ENCODE measurements at regions not wholly inside any gene's neighbourhood (a gene's known extent, or its start where the extent isn't known, plus 50 kb on each side); places are given as distances from the start of the nearest gene placed in this dataset.
A peak's percentile ranks its signal among the peaks of the same experiment; 100 is the strongest.

GRCh38 chrX:15055146-15055930, 182.1 kb downstream of the MOSPD2 start:
- TF ChIP-seq, protein P1, sequence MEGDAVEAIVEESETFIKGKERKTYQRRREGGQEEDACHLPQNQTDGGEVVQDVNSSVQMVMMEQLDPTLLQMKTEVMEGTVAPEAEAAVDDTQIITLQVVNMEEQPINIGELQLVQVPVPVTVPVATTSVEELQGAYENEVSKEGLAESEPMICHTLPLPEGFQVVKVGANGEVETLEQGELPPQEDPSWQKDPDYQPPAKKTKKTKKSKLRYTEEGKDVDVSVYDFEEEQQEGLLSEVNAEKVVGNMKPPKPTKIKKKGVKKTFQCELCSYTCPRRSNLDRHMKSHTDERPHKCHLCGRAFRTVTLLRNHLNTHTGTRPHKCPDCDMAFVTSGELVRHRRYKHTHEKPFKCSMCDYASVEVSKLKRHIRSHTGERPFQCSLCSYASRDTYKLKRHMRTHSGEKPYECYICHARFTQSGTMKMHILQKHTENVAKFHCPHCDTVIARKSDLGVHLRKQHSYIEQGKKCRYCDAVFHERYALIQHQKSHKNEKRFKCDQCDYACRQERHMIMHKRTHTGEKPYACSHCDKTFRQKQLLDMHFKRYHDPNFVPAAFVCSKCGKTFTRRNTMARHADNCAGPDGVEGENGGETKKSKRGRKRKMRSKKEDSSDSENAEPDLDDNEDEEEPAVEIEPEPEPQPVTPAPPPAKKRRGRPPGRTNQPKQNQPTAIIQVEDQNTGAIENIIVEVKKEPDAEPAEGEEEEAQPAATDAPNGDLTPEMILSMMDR (IDR thresholded peaks at IDR 0.05; ENCODE audit: insufficient read depth, low read length), result no peak
- DNase-seq (ENCODE audit: low read depth), result no peak
- no peak overlapping the region for H3K4me3 ChIP-seq (ENCODE audit: low read depth, low read length)

DNA sequence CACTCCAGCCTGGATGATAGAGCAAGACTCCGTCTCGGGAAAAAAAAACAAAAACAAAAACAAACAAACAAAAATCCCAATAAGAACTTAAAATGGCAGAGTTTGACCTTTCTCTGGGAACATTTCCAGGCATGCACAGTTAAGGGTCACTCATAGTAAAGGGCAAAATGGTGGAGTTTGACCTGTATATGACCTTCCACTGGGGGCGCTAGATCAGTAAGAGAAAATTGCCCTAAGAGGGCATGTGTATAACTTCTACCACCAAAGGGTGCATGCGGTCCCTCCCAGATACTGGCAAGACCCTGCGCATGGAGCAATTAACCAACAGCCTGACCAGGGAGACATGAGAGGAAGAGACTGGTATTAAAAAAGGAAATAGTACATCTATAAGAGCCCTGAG, 177.2 kb downstream of the MOSPD2 start:
- TF ChIP-seq, protein P1 (IDR thresholded peaks at IDR 0.05; ENCODE audit: insufficient read depth, low read length), result no peak

DNA sequence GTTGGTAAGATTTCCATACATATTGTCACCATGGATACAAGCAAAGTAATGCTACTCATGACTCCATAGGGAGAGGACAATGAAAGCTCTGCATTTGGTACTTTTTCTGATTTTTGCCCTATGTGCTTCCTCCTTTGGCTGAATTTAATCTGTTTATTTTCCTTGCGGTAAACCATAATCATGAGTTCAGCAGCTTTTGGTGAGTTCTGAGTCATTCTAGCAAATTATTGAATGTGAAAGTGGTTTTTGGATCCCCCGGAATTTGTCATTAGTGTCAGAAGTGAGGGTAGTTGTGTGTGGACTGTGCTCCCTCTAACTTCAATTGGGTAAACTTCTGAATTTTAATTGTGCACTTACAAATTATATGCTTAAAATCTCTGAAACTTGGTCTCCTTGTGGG, 170.3 kb downstream of the MOSPD2 start:
- H3K4me3 ChIP-seq (ENCODE audit: low read depth, low read length), result no peak overlapping the region
- TF ChIP-seq, protein P1 (IDR thresholded peaks at IDR 0.05; ENCODE audit: insufficient read depth, low read length), result no peak
- no peak for DNase-seq (ENCODE audit: low read depth)

More for the DNA sequence above, 177.2 kb downstream of the MOSPD2 start:
- H3K4me3 ChIP-seq (ENCODE audit: low read depth, low read length), result no peak overlapping the region
- no peak for DNase-seq (ENCODE audit: low read depth)

- DNase-seq (ENCODE audit: low read depth), result no peak
- H3K4me3 ChIP-seq (ENCODE audit: low read depth, low read length), result no peak overlapping the region
- TF ChIP-seq, protein P1 (IDR thresholded peaks at IDR 0.05; ENCODE audit: insufficient read depth, low read length), result no peak
Measured at GRCh38 chrX:15033917-15034316, 160.7 kb downstream of the MOSPD2 start.

GRCh38 chrX:15017491-15017890, 144.3 kb downstream of the MOSPD2 start:
- TF ChIP-seq, protein P1 (IDR thresholded peaks at IDR 0.05; ENCODE audit: insufficient read depth, low read length), result no peak
- no peak overlapping the region for H3K4me3 ChIP-seq (ENCODE audit: low read depth, low read length)
- DNase-seq (ENCODE audit: low read depth), result no peak

GRCh38 chrX:15016051-15016450, 142.8 kb downstream of the MOSPD2 start:
- no peak for DNase-seq (ENCODE audit: low read depth)
- TF ChIP-seq, protein P1 (IDR thresholded peaks at IDR 0.05; ENCODE audit: insufficient read depth, low read length), result no peak
- H3K4me3 ChIP-seq (ENCODE audit: low read depth, low read length), result no peak overlapping the region

DNA sequence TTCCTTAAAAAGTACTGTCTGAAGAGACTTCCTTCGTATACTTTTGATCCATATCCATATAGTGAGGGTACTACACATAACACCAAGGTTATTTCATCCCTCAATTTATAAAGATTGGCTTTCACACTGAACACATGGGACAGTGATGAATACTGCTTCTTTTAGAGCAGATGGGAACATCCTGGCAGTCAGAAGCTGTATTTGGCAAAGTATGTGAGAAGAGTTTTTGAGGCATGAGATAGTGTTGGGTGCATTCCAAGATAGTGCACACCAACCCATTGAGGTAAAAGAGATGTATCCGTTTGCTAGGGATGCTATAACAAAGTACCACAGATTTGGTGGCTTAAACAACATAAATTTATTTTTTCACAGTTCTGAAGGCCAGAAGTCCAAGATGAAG, 141.1 kb downstream of the MOSPD2 start:
- H3K4me3 ChIP-seq (ENCODE audit: low read depth, low read length), result no peak overlapping the region
- DNase-seq (ENCODE audit: low read depth), result peak; percentile 0
- TF ChIP-seq, protein P1 (IDR thresholded peaks at IDR 0.05; ENCODE audit: insufficient read depth, low read length), result no peak

All from fibroblast of the aortic adventitia (primary cell).